GM12878 (cell line): ENCODE measurements at regions not wholly inside any gene's neighbourhood (a gene's known extent, or its start where the extent isn't known, plus 50 kb on each side); places are given as distances from the start of the nearest gene placed in this dataset.

Experiments
- ATAC-seq: fragments of 200-7000 bp; cut with Tn5 transposase; 3 replicates; pipeline ENCODE4 v1.9.1; 2020; ENCODE audit warnings: mild to moderate bottlenecking, moderate library complexity
- BruUV-seq: library from RNA; stranded (reverse); fragments of 400-500 nt; replicated peaks from 2 replicates; lab custom pipeline; 2021; lab: Mats Ljungman, UMichigan
- CTCF ChIA-PET: fragments of 300-600 bp; sonication (Branson Sonifier 250); formaldehyde crosslinking; extraction: SDS; loops from one replicate; lab custom pipeline; 2021; ENCODE audit warnings: inconsistent platforms; lab: Yijun Ruan, JAX
- POLR2A ChIA-PET: fragments of 350-600 bp; formaldehyde crosslinking; extraction: SDS; loops from one replicate; lab custom pipeline; 2021; ENCODE audit warnings: inconsistent platforms; lab: Charles Lee
- RAD21 ChIA-PET: fragments of 300-600 bp; sonication (Branson Sonifier 250); formaldehyde crosslinking; loops from one replicate; lab custom pipeline; 2023; ENCODE audit warnings: antibody characterized with exemption; ENCODE audit not compliant: unreplicated experiment; lab: Charles Lee
- SMC1A ChIA-PET: fragments of 300-600 bp; sonication (Branson Sonifier 250); formaldehyde crosslinking; loops from one replicate; lab custom pipeline; 2023; ENCODE audit not compliant: unreplicated experiment, uncharacterized antibody; lab: Charles Lee
- DNase-seq: peaks from one replicate; pipeline ENCODE4 v3.0.0-alpha.2; 2011; ENCODE audit warnings: low read depth, low spot score
- FAIRE-seq: peaks from 3 replicates; lab custom pipeline; 2011; peaks lifted over from hg19 to GRCh38; lab: Jason Lieb, UNC
- H2AFZ ChIP-seq: 2 replicates; pipeline ENCODE4 v1.6.0; 2011; ENCODE audit warnings: low read depth, low read length, control low read depth; ENCODE audit not compliant: control insufficient read depth
- H3K27ac ChIP-seq: 2 replicates; pipeline ENCODE4 v1.5.1; 2011; ENCODE audit warnings: control low read depth; ENCODE audit not compliant: control insufficient read depth, insufficient read depth
- H3K27me3 ChIP-seq, 2 experiments: replicated peaks in 1 of 2; 2 replicates each; pipeline versions ENCODE4 v1.6.0 to v1.6.1; 2011; ENCODE audit warnings: low read length in 1 of 2; ENCODE audit not compliant: control insufficient read depth in 2 of 2, insufficient read depth in 2 of 2
- H3K36me3 ChIP-seq, 2 experiments: 2 replicates each; pipeline ENCODE4 v1.5.1; 2011; ENCODE audit warnings: low read length in 1 of 2; ENCODE audit not compliant: control insufficient read depth in 2 of 2, insufficient read depth in 2 of 2
- H3K4me1 ChIP-seq: 2 replicates; pipeline ENCODE4 v1.6.1; 2011; ENCODE audit warnings: mild to moderate bottlenecking, low read length, moderate library complexity, mixed read lengths; ENCODE audit not compliant: control insufficient read depth, insufficient read depth
- H3K4me2 ChIP-seq: 2 replicates; pipeline ENCODE4 v1.6.0; 2011; ENCODE audit warnings: control low read depth; ENCODE audit not compliant: control insufficient read depth, insufficient read depth
- H3K4me3 ChIP-seq: fragments of 200-600 bp; sonication (generic); 2 replicates; pipeline ENCODE4 v1.5.1; 2016
- H3K79me2 ChIP-seq: 2 replicates; pipeline ENCODE4 v1.6.0; 2011; ENCODE audit warnings: low read length; ENCODE audit not compliant: control insufficient read depth, insufficient read depth
- H3K9ac ChIP-seq: 2 replicates; pipeline ENCODE4 v1.8.0; 2011; ENCODE audit warnings: low read length, control low read depth, mixed read lengths; ENCODE audit not compliant: control insufficient read depth, insufficient read depth
- H3K9me3 ChIP-seq: replicated peaks from 3 replicates; pipeline ENCODE4 v1.5.1; 2011; ENCODE audit warnings: mild to moderate bottlenecking, low read length; ENCODE audit not compliant: control insufficient read depth, insufficient read depth
- H4K20me1 ChIP-seq: 2 replicates; pipeline ENCODE4 v1.6.0; 2011; ENCODE audit not compliant: control insufficient read depth, insufficient read depth
- CHD4 ChIP-seq: fragments of 200-600 bp; sonication (generic); IDR thresholded peaks from 2 replicates; pipeline ENCODE4 v1.6.1; 2016; ENCODE audit warnings: mild to moderate bottlenecking
- FOS ChIP-seq: IDR thresholded peaks from 3 replicates; pipeline ENCODE4 v1.6.1; 2011; ENCODE audit warnings: borderline replicate concordance; ENCODE audit not compliant: insufficient read length; ENCODE audit errors: extremely low read depth
- PRDM15 ChIP-seq: fragments of 450-650 bp; formaldehyde crosslinking; IDR thresholded peaks from 2 replicates; pipeline ENCODE4 v1.4.0; 2020; ENCODE audit warnings: mild to moderate bottlenecking, moderate library complexity
- TCF3 ChIP-seq: IDR thresholded peaks from 2 replicates; pipeline ENCODE4 v1.6.1; 2012; ENCODE audit warnings: low read depth, mild to moderate bottlenecking, low read length, borderline replicate concordance; ENCODE audit not compliant: insufficient read depth
- YY1 ChIP-seq: IDR thresholded peaks from 2 replicates; pipeline ENCODE4 v1.6.1; 2011; ENCODE audit warnings: low read depth, mild to moderate bottlenecking, low read length
- WGBS: methylation state at CpG from one replicate; pipeline ENCODE4 v1.1.6; 2016; ENCODE audit warnings: low lambda C conversion rate; ENCODE audit not compliant: insufficient replicate concordance, insufficient coverage; ENCODE audit errors: missing lambda C conversion rate; 5-methylcytosine and 5-hydroxymethylcytosine counted together
- in situ Hi-C: fragments of 300-500 bp; cut with MboI; formaldehyde crosslinking; loops from 9 replicates; pipeline ENCODE4 v1.14.3; 2018; ENCODE audit warnings: mixed read lengths
- intact Hi-C: fragments of 100-400 bp; cut with micrococcal nuclease; formaldehyde crosslinking; loops from one replicate; pipeline ENCODE4 v1.14.2; 2022; ENCODE audit not compliant: unreplicated experiment

- ATAC-seq, result no peak
These were observed 481.2 kb upstream of the SYT1 start for GRCh38 chr12:78383414-78383813.

GRCh38 chr12:78384541-78384940, 480.0 kb upstream of the SYT1 start:
- POLR2A ChIA-PET, result no interaction called here
- CTCF ChIA-PET, result no interaction called here

More at GRCh38 chr12:78383414-78383813, 481.2 kb upstream of the SYT1 start:
- H3K79me2 ChIP-seq, result no peaks in the 10 kb centered on the region
- no TSS peak for BruUV-seq
- no peak overlapping the region for H3K4me2 ChIP-seq
- intact Hi-C loops, result no loop called here
- H3K9me3 ChIP-seq, result no peaks in the 10 kb centered on the region
- ChIA-PET RAD21 (no interaction called here), POLR2A (no interaction called here), SMC1A (no interaction called here), CTCF (no interaction called here)
- no peak for DNase-seq
- H3K4me3 ChIP-seq, result no peak overlapping the region
- in situ Hi-C loops, result no loop called here
- H3K27me3 ChIP-seq, result no peaks in the 10 kb centered on the region
- no peak for FAIRE-seq
- WGBS, result 42% methylated on average over 2 of the region's 2 CpGs
- no peaks in the 10 kb centered on the region for H3K36me3 ChIP-seq
- no peaks in the 10 kb centered on the region for H3K4me1 ChIP-seq
- no peak for TF ChIP-seq YY1
- no peak for TF ChIP-seq CHD4
- TF ChIP-seq TCF3, result no peak
- no peak for TF ChIP-seq FOS
- TF ChIP-seq, all 136 proteins: peak for 0
- Histone ChIP-seq H3K27ac (no peak overlapping the region), H4K20me1 (no peaks in the 10 kb centered on the region), H3K9ac (no peak overlapping the region), H2AFZ (no peak overlapping the region)

More at GRCh38 chr12:78384541-78384940, 480.0 kb upstream of the SYT1 start:
- Histone ChIP-seq H3K27me3 (no peaks in the 10 kb centered on the region), H3K4me1 (no peaks in the 10 kb centered on the region), H3K27ac (no peak overlapping the region), H3K36me3 (no peaks in the 10 kb centered on the region), H3K4me3 (no peak overlapping the region), H3K4me2 (no peak overlapping the region), H3K9me3 (no peaks in the 10 kb centered on the region), H4K20me1 (no peaks in the 10 kb centered on the region), H2AFZ (no peak overlapping the region), H3K79me2 (no peaks in the 10 kb centered on the region), H3K9ac (no peak overlapping the region)
- 42% methylated on average over 6 of the region's 6 CpGs for WGBS
- FAIRE-seq, result no peak
- ATAC-seq, result no peak
- in situ Hi-C loops, result no loop called here
- ChIA-PET RAD21 (no interaction called here), SMC1A (no interaction called here)
- TF ChIP-seq YY1 (no peak), PRDM15 (CRISPR knock-in tag) (no peak)
- no peak for DNase-seq
- intact Hi-C loops, result no loop called here
- no TSS peak for BruUV-seq
